Hematopoietic multipotent progenitor cell treated with erythropoietin and hydrocortisone succinate and interleukin-3 and kit ligand, for 8 days (in vitro differentiated cells): ENCODE measurements at regions not wholly inside any gene's neighbourhood (a gene's known extent, or its start where the extent isn't known, plus 50 kb on each side); places are given as distances from the start of the nearest gene placed in this dataset.

ENCODE experiments used
- DNase-seq: peaks from one replicate; pipeline ENCODE4 v3.0.0-alpha.2; 2015

DNA sequence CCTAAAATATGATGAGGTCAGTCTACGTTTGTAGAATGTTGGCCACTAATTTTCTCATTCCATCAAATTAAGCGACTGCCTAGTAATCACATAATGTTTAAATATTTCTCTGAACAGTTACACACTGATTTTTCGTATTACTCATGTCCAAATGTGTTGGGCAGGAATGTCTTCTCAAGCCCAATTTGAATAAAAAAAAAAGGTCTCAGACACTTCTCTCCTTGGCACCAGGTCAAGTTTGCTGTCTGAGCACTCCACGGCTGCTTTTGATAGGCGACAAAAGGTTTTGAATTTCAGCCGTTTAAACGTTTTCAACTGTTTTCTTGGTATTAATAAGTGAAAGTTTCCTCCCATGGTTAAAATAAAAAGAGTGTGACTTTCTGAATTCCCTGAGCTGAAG lies 542.1 kb downstream of the IRX1 start:
- no peak for DNase-seq

DNA sequence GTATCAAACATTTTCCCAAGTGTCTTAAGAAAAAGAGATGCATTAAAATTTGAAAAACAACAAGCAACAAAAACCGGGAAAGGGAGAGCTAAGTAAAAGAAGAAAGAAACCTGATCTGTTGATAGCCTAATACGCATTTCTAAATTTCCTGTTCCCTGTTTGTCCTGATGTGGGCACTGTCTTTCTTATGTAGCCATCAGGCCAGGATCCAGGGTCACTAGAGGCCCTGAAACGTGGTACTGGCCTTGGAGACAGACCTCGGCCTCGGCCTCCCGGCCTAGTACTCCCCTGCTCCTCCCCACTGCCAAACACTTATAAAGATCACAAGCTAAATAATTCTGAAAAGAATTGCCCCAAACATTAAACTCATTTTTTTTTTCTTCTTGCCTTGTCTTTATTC lies 547.2 kb downstream of the IRX1 start:
- no peak for DNase-seq

GRCh38 chr5:4144411-4145007 lies 548.9 kb downstream of the IRX1 start:
- no peak for DNase-seq

DNA sequence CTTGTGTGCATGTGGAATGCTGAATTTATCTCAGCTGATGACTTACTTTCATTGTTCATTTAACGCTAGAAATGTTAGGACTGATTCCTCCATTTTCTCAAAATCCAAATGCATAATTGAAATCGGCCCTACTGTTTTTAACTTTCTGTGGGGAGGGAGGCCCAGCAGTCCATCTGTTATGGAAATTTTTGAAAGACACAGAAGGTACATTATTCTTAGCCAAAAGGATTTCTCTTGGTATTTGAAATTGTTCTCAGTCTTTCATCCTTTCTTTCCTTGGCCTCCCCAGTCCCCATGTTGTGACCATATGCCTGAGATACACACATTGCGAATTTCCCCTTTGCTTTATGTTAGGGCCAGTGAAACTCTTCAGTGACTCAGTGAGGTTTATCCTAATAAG lies 549.9 kb downstream of the IRX1 start:
- no peak for DNase-seq

DNA sequence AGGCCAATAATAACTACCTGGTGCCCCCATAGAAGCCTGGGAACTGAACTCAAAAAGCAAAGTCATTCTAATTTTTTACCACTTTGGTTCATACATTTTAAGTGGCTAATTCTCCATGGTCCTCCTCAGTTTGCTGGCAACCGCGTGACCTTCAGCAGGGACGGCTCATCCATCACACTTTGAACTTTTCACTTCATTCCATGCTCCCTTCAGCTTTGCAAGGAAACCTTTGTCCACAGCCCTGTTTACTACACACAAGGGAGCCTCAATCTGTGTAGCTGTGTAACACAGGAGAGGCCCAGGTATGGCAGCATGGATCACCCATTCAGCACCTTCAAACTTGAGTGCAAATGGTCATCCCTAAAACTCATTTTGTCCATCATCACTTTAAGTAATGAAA lies 552.4 kb downstream of the IRX1 start:
- DNase-seq: no peak

GRCh38 chr5:4150067-4150466 lies 554.4 kb downstream of the IRX1 start:
- DNase-seq: no peak

DNA sequence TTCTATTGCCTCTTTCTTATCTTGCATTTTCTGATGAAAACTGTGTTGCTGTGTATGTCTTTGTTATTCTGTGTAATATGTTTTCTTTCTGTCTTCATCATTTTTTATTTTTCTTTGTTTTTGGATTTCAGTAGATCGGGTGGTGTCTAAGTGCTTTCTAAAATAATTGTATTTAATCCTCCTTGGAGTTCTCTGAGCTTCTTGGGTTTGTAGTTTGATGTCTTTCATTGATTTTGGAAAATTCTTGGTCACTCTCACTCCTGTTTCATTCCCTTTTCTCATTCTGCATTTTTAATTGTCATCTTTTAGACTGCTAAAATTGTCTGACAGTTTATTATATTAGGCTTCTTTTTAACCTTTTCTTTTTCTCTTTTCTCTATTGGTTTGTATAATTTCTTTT lies 560.5 kb downstream of the IRX1 start:
- DNase-seq: no peak

DNA sequence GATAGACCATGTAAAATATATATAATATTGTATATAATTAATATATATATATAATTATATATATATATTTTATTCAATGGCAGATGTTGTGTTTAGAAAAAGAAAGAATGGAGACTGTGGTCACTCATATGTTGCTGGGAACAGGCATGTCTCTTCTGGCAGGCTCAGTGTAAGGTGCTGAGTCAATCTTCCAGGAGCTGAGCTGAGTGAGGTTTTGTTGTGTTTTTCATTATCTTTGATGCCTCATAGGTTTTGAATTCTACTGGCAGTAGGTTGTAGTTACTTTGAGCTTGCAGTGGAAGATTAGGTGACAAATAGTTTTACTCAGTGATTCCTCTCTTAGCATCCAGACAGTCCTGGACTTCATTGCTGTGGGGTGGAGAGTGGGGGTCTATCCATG lies 561.3 kb downstream of the IRX1 start:
- DNase-seq: no peak

DNA sequence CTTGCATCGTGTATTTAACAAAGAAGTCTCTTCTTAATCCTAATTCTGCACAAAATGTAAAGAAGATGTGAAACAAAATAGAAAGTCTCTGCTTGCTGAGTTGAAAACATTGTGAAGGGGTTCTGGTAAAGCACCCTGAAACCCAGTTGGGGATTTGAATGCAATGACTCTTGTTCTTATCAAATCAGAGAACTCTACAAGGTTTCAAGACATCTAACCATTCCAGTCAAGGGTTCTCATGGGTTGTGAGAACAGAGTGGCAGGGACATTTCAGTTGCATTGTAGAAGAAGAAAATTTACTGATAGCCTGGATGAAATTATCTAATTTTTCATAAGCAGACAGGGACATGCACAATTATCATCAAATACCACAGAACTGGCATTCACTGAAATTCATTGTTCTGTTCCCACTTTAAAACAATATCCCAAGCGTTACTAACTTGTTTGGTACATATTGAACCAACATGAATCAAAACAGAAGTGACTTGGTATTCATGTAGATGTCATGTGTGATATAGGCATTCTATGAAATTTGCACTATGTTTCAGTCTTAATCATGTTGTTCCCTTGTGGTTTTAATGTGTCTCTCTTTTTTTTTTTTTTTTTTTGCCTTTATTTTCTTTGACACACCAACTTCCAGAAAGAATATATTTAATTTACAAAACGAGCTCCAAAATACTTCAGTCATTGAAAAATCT lies 563.3 kb downstream of the IRX1 start:
- no peak for DNase-seq

- no peak for DNase-seq
Measured at GRCh38 chr5:4159681-4160080, 564.0 kb downstream of the IRX1 start.

GRCh38 chr5:4164167-4164566 lies 568.5 kb downstream of the IRX1 start:
- DNase-seq: no peak

GRCh38 chr5:4180703-4181102 lies 585.1 kb downstream of the IRX1 start:
- DNase-seq: no peak

- no peak for DNase-seq
Measured at GRCh38 chr5:4182144-4182543, 586.5 kb downstream of the IRX1 start.

GRCh38 chr5:4185127-4185526 lies 589.5 kb downstream of the IRX1 start:
- no peak for DNase-seq

DNA sequence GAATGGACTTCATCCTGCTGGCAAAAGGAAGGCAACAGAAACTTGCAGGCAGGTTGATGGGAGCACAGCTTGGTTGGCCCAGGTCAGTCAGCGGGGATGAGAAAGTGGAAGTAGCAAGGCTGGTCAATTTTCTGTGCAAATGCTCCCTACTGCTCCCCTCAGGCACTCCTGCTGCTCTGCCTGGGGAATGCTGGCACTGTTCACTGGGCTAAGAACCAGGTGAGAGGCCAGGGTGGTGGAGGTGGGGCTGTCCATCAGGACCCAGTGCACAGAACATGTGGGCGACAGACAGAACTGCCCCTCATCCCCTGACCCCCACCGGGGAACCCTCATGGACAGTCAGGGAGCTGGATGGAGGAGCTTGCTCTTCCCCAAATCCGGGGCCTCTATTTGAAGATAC lies 593.1 kb downstream of the IRX1 start:
- no peak for DNase-seq

GRCh38 chr5:4189317-4189716 lies 593.7 kb downstream of the IRX1 start:
- peak; percentile 1 for DNase-seq

DNA sequence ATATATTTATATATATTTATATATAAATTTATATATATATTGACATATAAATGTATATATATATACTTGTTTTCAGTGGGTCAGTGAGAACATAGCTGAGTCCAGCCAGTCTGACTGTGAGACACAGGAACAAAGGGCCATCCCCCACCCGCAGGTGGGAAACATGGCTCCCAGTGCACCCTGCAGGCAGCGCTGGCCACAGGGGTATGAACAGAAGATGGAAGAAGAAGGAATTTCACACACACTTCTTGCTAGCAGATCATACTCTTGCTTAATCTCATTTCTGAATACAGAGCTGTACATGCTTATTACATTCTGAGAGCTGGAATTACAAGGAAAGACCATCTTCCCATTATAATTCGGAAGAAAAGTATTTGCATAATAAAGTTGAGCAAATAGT lies 595.4 kb downstream of the IRX1 start:
- no peak for DNase-seq

GRCh38 chr5:4191703-4192102 lies 596.1 kb downstream of the IRX1 start:
- DNase-seq: no peak

DNA sequence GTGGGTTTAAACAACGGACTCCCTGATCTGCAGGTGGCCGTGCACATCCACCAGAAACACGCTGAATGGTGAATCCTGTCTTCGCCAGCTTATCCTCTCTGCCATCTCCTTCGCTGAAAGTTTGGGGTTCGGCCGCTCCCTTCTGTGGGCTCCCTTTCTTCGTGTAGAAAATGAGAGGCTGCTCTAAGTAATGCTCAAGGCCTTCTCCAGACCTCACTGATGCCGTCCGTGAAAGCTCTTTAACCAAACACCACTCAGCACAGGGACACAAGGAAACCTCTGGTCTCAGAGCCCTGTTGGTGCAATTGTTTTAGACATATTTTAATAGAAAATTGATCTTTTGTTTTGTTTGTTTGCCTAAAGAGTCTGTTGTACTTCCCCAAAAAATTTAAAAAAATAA lies 596.5 kb downstream of the IRX1 start:
- no peak for DNase-seq

- no peak for DNase-seq
Measured at GRCh38 chr5:4196744-4197143, 601.1 kb downstream of the IRX1 start.

DNA sequence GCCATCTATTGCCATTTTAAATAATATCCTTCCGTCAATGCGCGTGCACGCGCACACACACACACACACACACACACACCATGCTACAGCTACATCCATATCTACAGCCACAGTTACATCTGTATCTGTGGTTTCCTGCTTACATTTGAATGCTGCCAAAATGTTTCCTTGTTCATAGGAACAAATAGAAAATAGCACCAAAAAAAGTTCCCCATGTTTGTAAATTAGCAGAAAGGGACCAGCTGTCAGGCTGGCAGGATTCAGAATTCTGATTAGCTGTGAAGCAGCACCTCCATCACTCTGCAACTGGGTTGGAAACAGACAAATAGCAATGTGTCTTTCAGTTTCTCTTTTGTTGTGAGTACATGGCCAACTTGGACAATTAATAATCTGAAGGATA lies 601.5 kb downstream of the IRX1 start:
- peak; percentile 2 for DNase-seq

DNA sequence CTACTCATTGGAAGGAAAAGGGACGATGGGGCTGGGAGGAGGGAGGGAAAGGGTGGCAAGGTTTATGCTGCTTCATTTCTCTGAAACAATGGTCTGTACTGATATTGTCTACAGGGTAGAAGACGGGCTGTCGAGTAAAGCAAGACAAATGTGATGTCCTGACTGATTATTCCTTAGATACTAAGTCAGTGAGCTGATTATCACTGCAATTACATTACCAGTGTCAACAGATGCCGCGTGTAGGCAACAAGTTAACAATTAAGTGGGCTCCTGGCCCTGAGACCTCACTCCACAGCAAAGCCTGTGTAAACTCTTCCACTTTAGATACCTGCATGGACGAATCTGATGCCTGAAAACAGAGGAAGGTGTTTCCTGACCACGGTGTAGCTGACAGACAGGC lies 602.8 kb downstream of the IRX1 start:
- DNase-seq: no peak

GRCh38 chr5:4199049-4199841 lies 603.6 kb downstream of the IRX1 start:
- no peak for DNase-seq

GRCh38 chr5:4203146-4203545 lies 607.5 kb downstream of the IRX1 start:
- DNase-seq: no peak
